Limb (tissue), 2 donors: ENCODE measurements at regions not wholly inside any gene's neighbourhood (a gene's known extent, or its start where the extent isn't known, plus 50 kb on each side); places are given as distances from the start of the nearest gene placed in this dataset.
A peak's percentile ranks its signal among the peaks of the same experiment; 100 is the strongest.

ENCODE experiments used
- DNase-seq, 2 donors: peaks; one replicate each; pipeline ENCODE4 v3.0.0-alpha.2; 2016; ENCODE audit errors: extremely low spot score in 2 of 2

- no peak for DNase-seq
Measured at GRCh38 chr15:38171973-38172372, 80.7 kb upstream of the SPRED1 start.

GRCh38 chr15:38174691-38175090 lies 77.9 kb upstream of the SPRED1 start:
- no peak for DNase-seq

GRCh38 chr15:38176155-38176554 lies 76.5 kb upstream of the SPRED1 start:
- DNase-seq, result no peak

DNA sequence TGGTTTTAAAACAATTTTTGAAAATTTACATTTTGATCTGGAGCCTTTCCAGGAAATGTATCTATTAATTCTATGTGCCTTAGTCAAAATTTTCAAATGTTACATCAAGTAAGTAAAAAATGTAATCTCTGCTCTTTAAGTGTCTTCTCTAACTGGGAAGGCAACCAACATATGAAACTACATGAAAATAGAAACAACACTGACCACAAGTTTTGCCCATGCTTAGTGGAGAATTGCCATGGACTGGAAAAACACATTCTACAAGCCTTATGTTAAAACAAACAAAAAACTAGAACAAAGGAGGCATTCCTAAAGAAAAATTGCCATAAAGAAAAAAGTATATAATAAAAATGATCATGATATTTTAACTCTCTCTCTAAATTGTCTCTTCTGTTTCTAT lies 75.9 kb upstream of the SPRED1 start:
- no peak for DNase-seq

DNA sequence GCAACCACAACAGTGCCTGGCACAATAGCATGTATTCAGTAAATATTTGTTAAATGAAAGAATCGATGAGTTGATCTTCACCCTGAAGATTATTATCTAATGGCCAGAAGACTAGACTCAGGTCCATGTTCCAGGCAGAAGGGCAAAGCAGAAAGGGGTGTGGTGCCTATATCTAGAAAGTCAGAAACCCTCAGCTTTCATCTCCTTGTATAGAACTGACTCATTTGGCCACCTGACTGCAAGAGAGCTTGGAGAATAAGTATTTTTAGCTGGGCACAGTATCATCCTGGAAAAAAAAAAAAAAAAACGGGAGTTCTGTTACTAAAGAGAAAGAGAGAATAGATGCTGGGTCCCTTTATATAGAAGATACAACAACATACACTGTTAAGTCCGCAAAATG lies 69.7 kb upstream of the SPRED1 start:
- DNase-seq, result no peak

DNA sequence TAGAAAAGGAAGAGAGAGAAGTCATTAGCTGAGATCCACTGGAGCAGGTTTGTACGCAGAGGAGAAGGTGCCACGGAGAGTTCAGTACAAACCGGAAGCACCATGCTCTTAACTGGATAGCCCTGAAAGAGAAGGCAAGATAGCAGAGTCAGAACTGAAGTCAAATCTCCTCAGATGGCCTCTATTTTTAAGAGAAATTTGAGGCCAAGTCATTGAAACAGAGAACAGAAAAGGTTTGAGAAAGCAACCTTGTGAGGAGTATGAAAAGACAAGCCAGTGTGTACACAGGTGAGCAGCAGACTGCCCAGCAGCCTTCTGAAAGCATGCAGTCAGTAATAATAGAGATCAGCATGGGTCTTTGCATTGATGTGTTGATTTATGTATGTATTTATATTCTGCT lies 66.1 kb upstream of the SPRED1 start:
- DNase-seq, result no peak

DNA sequence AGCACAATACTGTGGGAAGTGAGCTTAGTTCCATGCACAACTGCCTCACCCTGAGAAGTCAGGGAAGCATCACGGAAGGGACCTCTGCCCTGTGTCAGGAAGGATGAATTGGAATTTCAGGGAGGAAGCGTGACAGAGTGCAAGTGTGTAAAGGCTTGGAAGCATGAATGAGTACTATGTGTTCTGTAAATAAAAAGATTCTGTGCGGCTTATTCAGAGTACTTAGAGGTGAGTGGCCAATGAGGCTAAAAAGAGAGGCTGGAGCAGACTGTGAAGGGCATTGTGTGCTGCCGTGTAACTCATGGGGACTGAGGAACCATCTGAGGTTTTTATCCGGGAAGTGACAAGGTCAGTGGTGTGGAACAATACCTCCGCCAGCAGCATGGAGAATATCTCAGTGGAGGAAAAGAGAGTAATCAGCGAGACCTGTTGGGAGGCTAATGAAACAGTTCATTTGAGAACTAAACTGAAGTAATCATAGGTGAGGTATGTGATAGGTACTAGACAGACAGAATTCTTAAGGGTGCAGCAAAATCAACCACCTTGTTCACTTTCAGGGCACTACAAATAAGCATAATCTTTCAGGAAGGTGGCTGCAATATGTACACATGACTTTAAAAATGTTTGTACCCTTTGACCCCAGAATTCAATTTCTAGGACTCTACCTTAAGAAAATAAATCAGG lies 64.9 kb upstream of the SPRED1 start:
- DNase-seq, result no peak

- no peak for DNase-seq
Measured at GRCh38 chr15:38189671-38190295, 62.9 kb upstream of the SPRED1 start.

DNA sequence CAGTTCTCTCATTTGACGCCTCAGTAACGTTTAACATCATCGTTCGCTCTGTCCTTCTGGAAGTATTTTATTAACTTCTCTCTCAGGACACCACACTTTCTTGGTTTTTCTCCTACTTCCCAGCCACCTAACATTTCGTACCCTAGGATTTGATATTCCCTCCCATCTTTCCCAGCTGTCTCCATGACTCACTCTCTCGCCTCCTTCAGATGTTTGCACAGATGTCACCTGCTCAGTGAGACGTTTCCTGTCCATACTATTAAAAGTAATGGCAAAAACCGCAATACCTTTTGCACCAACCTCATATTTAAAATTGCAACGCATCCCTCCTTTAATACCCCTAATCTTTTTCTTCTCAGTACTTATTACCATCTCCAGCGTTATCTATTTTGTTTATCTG lies 62.1 kb upstream of the SPRED1 start:
- no peak for DNase-seq

DNA sequence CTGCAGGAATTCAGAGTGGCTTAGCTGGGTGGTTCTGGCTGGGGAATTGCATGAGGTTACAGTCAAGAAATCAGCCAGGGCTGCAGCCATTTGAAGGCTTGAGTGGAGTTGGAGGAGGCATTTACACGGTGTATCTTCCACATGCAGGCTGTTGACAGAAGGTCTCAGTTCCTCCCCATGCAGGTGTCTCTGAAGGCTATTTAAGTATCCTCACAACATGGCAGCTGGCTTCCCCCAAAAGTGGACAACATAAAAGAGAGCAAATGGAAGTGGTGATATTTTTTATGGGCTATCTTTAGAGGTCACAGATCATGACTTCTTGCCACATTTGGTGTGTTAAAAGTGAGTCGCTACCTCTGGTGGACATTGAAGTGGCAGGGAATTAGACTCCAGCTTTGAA lies 60.1 kb upstream of the SPRED1 start:
- no peak for DNase-seq

GRCh38 chr15:38193496-38193895 lies 59.1 kb upstream of the SPRED1 start:
- DNase-seq, result no peak

DNA sequence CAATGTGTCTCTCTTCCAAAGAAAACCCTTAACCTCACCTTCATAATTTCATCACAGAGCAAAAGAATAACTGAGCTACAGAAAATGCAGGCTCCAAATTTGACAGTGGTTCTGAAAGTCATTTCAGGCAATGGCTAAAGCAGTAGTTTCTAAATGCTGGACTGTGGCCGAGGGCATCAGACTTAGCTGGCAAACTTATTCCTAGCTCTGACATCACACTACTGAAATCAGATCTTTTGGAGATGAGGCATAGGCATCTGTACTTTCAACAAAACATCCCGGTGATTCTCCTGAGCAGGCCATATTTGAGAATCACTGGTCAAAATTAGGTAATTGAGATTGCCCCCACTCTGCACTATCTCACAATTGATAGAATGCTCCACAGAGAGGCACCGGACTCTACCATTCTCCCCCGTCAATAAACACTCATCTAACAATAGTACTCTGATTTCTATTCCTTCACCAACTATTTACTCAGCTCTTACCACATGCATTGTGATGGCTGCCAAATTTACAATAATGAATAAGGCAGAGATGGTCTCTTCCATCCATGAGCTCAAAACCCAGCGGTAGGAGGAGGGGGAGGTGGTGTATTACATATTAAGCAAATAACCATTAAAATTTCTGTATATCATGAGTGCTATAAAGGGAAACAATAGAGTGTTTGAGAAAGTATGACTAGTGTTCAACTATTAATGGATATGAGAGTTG lies 57.3 kb upstream of the SPRED1 start:
- DNase-seq, result no peak

- DNase-seq, result peak in 1 of 2 donors; percentile 36
Measured at GRCh38 chr15:38196076-38196475, 56.6 kb upstream of the SPRED1 start.

DNA sequence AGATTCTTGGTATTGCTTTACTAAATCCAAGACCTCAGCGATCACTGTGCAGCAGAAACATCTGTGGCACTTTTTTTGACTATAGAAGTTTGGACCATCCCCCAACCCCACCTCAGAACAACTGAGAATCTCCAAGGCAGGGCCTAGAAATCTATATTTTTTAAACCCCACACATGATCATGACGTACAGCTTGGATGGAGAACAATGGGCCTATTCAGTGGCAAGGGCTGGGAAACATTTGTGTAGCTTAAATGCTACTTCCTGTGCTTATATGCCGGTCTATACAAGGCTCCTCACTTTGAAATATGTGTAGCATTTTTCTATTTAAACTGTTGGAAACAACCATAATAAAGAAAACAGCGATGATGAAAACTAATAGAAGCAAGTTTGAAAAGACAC lies 55.1 kb upstream of the SPRED1 start:
- no peak for DNase-seq

- DNase-seq, result no peak
Measured at GRCh38 chr15:38201714-38202113, 50.9 kb upstream of the SPRED1 start.

DNA sequence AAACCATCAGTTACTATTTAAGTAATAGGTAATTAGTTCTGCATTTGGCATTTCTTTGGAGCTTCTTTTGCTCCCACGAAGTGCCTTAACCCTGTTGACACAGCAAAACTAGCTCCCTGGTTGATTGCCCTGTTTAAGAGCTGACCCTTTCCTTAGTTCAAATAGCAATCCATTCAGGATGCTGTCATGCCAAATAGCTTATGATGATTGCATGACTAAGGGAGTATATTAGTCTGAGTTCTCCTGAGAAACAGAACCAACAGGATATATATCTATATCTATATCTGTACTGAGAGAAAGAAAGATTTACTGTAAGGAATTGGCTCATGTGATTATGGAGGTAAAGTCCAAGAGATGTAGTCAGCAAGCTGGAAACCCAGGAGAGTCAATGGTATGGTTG lies 50.3 kb upstream of the SPRED1 start:
- no peak for DNase-seq
